Neural cell (in vitro differentiated cells): ENCODE measurements at regions not wholly inside any gene's neighbourhood (a gene's known extent, or its start where the extent isn't known, plus 50 kb on each side); places are given as distances from the start of the nearest gene placed in this dataset.

Experiments used
- H2AFZ ChIP-seq: fragments of 200-600, 300-800 bp; sonication (generic), shearing (Covaris generic); 2 replicates; pipeline ENCODE4 v1.6.0; 2014; ENCODE audit warnings: low read depth, mild to moderate bottlenecking, antibody characterized with exemption, low read length, moderate library complexity
- H3F3A ChIP-seq: fragments of 200-600 bp; shearing (Covaris generic); 2 replicates; pipeline ENCODE4 v1.6.1; 2016; ENCODE audit warnings: mild to moderate bottlenecking, moderate library complexity, mixed read lengths, antibody characterized with exemption, low read length; ENCODE audit not compliant: insufficient read depth, poor library complexity, severe bottlenecking
- H3K27ac ChIP-seq: fragments of 200-600, 300-800 bp; sonication (generic), shearing (Covaris generic); 2 replicates; pipeline ENCODE4 v1.5.1; 2014; ENCODE audit warnings: mild to moderate bottlenecking, low read length, moderate library complexity
- H3K27me3 ChIP-seq: fragments of 300-800, 200-600 bp; sonication (generic), shearing (Covaris generic); 2 replicates; pipeline ENCODE4 v1.6.0; 2014; ENCODE audit warnings: mild to moderate bottlenecking, low read depth, low read length, moderate library complexity; ENCODE audit not compliant: insufficient read depth
- H3K36me3 ChIP-seq: fragments of 300-800, 200-600 bp; sonication (generic), shearing (Covaris generic); 2 replicates; pipeline ENCODE4 v1.5.1; 2014; ENCODE audit warnings: mild to moderate bottlenecking, antibody characterized with exemption, low read length, moderate library complexity; ENCODE audit not compliant: insufficient read depth
- H3K4me2 ChIP-seq: fragments of 300-800, 200-600 bp; sonication (generic), shearing (Covaris generic); 2 replicates; pipeline ENCODE4 v1.6.0; 2014; ENCODE audit warnings: mild to moderate bottlenecking, low read length
- H3K4me3 ChIP-seq: fragments of 300-800, 200-600 bp; sonication (generic), shearing (Covaris generic); 2 replicates; pipeline ENCODE4 v1.5.1; 2014; ENCODE audit warnings: mild to moderate bottlenecking, low read length, moderate library complexity
- H3K79me2 ChIP-seq: fragments of 200-600 bp; shearing (Covaris generic); replicated peaks from 2 replicates; pipeline ENCODE4 v1.6.0; 2014; ENCODE audit warnings: mild to moderate bottlenecking, low read length, moderate library complexity; ENCODE audit not compliant: insufficient read depth
- H3K9ac ChIP-seq: fragments of 300-800, 200-600 bp; sonication (generic), shearing (Covaris generic); 2 replicates; pipeline ENCODE4 v1.6.1; 2016; ENCODE audit warnings: mild to moderate bottlenecking, low read length, mixed read lengths
- H3K9me2 ChIP-seq: fragments of 200-600 bp; shearing (Covaris generic); 2 replicates; pipeline ENCODE4 v1.6.1; 2016; ENCODE audit warnings: mild to moderate bottlenecking, low read length, mixed read lengths; ENCODE audit not compliant: insufficient read depth
- H3K9me3 ChIP-seq: fragments of 200-600, 300-800 bp; sonication (generic), shearing (Covaris generic); 2 replicates; pipeline ENCODE4 v1.6.1; 2016; ENCODE audit warnings: mild to moderate bottlenecking, mixed run types, low read length, moderate library complexity, mixed read lengths
- H4K20me1 ChIP-seq: fragments of 200-600 bp; shearing (Covaris generic); 2 replicates; pipeline ENCODE4 v1.6.1; 2016; ENCODE audit warnings: mild to moderate bottlenecking, mixed run types; ENCODE audit not compliant: insufficient read depth
- MXI1 ChIP-seq: fragments of 450-650 bp; conservative IDR thresholded peaks from 2 replicates; pipeline ENCODE4 v1.6.1; 2014; ENCODE audit warnings: antibody characterized with exemption, mild to moderate bottlenecking; ENCODE audit not compliant: poor library complexity, severe bottlenecking
- POLR2AphosphoS5 ChIP-seq: IDR thresholded peaks from 2 replicates; pipeline ENCODE4 v1.6.1; 2012
- RAD21 ChIP-seq: fragments of 450-650 bp; conservative IDR thresholded peaks from 2 replicates; pipeline ENCODE4 v1.6.1; 2014; ENCODE audit warnings: antibody characterized with exemption, mild to moderate bottlenecking, moderate library complexity
- SMC3 ChIP-seq: fragments of 450-650 bp; conservative IDR thresholded peaks from 2 replicates; pipeline ENCODE4 v1.6.1; 2014; ENCODE audit warnings: antibody characterized with exemption, mild to moderate bottlenecking, moderate library complexity; ENCODE audit not compliant: poor library complexity
- TAF1 ChIP-seq: IDR thresholded peaks from 2 replicates; pipeline ENCODE4 v1.6.1; 2012; ENCODE audit warnings: low read depth
- TF ChIP-seq, protein P1 (sequence below): IDR thresholded peaks from 2 replicates; pipeline ENCODE4 v1.6.1; 2012; ENCODE audit warnings: borderline replicate concordance
- TF ChIP-seq, protein P2 (sequence below): fragments of 450-650 bp; IDR thresholded peaks from 2 replicates; pipeline ENCODE4 v1.5.1; 2014; ENCODE audit warnings: antibody characterized with exemption, mild to moderate bottlenecking, moderate library complexity; ENCODE audit not compliant: poor library complexity, severe bottlenecking

DNA sequence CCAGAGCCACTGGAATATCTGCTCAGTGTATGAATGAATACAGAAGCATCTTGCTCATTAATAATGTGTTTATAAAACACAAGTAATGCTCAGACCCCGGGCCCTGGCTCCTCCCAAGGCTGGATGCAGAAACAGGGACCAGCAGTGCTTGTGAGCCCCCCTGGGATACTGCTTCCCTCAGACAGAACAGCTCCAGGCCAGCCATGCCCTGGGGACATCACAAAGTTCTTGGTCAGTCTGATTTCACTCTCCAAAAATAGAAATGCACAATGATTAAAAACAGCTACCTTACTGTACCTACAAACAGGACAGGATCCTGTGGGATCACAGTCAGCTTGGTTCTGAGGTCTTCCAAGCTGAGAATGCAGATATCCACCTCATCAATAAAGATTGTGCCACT, 68.2 kb downstream of the ABCC12 start:
- no peak overlapping the region for H2AFZ ChIP-seq

DNA sequence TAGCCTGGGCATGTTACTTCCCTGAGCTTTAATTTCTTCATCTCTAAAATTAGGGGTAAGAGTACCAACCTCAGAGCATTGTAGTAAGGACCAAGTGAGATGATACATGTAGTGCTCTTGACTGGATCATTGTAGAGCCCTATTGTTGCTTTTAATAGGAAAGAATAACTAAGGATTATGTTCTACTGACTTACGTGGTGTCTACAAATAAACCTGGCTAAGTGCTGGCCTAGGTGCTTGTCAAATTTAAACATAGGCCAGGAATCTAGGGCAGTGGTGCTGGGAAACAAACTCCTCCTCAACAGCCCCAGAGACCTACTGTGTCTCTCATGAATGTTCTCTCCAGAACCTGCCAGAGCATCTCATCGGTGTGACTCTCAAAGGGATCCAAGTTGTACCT, 69.4 kb downstream of the ABCC12 start:
- Histone ChIP-seq H2AFZ (no peak overlapping the region), H3K9me3 (no peaks in the 10 kb centered on the region), H3K27me3 (no peaks in the 10 kb centered on the region), H3K27ac (no peak overlapping the region), H3F3A (no peaks in the 10 kb centered on the region), H4K20me1 (no peaks in the 10 kb centered on the region), H3K9me2 (no peaks in the 10 kb centered on the region), H3K4me3 (no peak overlapping the region), H3K36me3 (no peaks in the 10 kb centered on the region), H3K9ac (no peak overlapping the region), H3K4me2 (no peak overlapping the region), H3K79me2 (no peaks in the 10 kb centered on the region)
- TF ChIP-seq TAF1 (no peak), SMC3 (no peak), POLR2AphosphoS5 (no peak), MXI1 (no peak), RAD21 (no peak)
- TF ChIP-seq, protein P1, sequence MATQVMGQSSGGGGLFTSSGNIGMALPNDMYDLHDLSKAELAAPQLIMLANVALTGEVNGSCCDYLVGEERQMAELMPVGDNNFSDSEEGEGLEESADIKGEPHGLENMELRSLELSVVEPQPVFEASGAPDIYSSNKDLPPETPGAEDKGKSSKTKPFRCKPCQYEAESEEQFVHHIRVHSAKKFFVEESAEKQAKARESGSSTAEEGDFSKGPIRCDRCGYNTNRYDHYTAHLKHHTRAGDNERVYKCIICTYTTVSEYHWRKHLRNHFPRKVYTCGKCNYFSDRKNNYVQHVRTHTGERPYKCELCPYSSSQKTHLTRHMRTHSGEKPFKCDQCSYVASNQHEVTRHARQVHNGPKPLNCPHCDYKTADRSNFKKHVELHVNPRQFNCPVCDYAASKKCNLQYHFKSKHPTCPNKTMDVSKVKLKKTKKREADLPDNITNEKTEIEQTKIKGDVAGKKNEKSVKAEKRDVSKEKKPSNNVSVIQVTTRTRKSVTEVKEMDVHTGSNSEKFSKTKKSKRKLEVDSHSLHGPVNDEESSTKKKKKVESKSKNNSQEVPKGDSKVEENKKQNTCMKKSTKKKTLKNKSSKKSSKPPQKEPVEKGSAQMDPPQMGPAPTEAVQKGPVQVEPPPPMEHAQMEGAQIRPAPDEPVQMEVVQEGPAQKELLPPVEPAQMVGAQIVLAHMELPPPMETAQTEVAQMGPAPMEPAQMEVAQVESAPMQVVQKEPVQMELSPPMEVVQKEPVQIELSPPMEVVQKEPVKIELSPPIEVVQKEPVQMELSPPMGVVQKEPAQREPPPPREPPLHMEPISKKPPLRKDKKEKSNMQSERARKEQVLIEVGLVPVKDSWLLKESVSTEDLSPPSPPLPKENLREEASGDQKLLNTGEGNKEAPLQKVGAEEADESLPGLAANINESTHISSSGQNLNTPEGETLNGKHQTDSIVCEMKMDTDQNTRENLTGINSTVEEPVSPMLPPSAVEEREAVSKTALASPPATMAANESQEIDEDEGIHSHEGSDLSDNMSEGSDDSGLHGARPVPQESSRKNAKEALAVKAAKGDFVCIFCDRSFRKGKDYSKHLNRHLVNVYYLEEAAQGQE = no peak
- TF ChIP-seq, protein P2, sequence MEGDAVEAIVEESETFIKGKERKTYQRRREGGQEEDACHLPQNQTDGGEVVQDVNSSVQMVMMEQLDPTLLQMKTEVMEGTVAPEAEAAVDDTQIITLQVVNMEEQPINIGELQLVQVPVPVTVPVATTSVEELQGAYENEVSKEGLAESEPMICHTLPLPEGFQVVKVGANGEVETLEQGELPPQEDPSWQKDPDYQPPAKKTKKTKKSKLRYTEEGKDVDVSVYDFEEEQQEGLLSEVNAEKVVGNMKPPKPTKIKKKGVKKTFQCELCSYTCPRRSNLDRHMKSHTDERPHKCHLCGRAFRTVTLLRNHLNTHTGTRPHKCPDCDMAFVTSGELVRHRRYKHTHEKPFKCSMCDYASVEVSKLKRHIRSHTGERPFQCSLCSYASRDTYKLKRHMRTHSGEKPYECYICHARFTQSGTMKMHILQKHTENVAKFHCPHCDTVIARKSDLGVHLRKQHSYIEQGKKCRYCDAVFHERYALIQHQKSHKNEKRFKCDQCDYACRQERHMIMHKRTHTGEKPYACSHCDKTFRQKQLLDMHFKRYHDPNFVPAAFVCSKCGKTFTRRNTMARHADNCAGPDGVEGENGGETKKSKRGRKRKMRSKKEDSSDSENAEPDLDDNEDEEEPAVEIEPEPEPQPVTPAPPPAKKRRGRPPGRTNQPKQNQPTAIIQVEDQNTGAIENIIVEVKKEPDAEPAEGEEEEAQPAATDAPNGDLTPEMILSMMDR = no peak

More for the DNA sequence above, 68.2 kb downstream of the ABCC12 start:
- no peaks in the 10 kb centered on the region for H3F3A ChIP-seq
- no peak overlapping the region for H3K4me3 ChIP-seq
- H3K27me3 ChIP-seq = no peaks in the 10 kb centered on the region
- H3K9me3 ChIP-seq = no peaks in the 10 kb centered on the region
- H3K9ac ChIP-seq = no peak overlapping the region
- H3K27ac ChIP-seq = no peak overlapping the region
- no peaks in the 10 kb centered on the region for H3K79me2 ChIP-seq
- TF ChIP-seq RAD21 (no peak), MXI1 (no peak), POLR2AphosphoS5 (no peak)
- TF ChIP-seq, protein P1 = no peak
- TF ChIP-seq, protein P2 = no peak
- H3K4me2 ChIP-seq = no peak overlapping the region
- no peaks in the 10 kb centered on the region for H3K36me3 ChIP-seq
- H3K9me2 ChIP-seq = no peaks in the 10 kb centered on the region
- H4K20me1 ChIP-seq = no peaks in the 10 kb centered on the region
